Stimulated activated naive CD8-positive, alpha-beta T cell treated with anti-CD3 and anti-CD28 coated beads, Interleukin-15, Interleukin-2, amounts not matched to agents 100 ng/mL and 50 ng/mL, for 24 hours (primary cell): ENCODE measurements at regions not wholly inside any gene's neighbourhood (a gene's known extent, or its start where the extent isn't known, plus 50 kb on each side); places are given as distances from the start of the nearest gene placed in this dataset.
"Not testable (repeated sequence)": the region's sequence is repeated elsewhere in the genome, so short reads cannot be mapped to it uniquely, and the experiment has no call there.

Experiments
- H3K27ac Mint-ChIP-seq: one replicate; pipeline ENCODE4 v1.8.0; 2021; ENCODE audit warnings: mild to moderate bottlenecking, mixed read lengths
- H3K27me3 Mint-ChIP-seq: one replicate; pipeline ENCODE4 v1.8.0; 2021; ENCODE audit warnings: mixed read lengths
- H3K36me3 Mint-ChIP-seq: one replicate; pipeline ENCODE4 v1.8.0; 2021; ENCODE audit warnings: low read depth, mixed read lengths
- H3K4me1 Mint-ChIP-seq: one replicate; pipeline ENCODE4 v1.8.0; 2021; ENCODE audit warnings: low read depth, mixed read lengths
- H3K4me3 Mint-ChIP-seq: one replicate; pipeline ENCODE4 v1.8.0; 2021; ENCODE audit warnings: mild to moderate bottlenecking, mixed read lengths
- H3K9me3 Mint-ChIP-seq: one replicate; pipeline ENCODE4 v1.8.0; 2021; ENCODE audit warnings: mixed read lengths

DNA sequence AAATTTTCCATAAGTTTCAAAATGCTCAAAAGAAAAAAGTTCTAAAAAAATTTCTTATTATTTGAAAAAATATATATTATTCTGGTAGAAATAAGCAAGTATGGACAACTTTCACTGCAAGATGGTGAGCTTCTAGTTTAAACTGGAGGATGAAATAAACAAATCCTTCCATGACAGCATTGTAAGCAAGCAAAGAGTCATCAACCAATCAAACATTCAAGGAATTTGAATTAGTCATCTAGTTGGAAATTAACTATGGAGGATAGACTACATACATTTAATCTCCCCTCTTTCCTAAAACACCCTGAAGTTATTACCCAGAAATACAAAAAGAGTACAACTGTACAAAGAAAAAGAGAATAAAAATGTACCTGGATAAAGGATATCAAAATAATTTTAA lies 51.0 kb upstream of the IRX5 start:
- Mint-ChIP-seq H3K4me1 (no peaks in the 10 kb centered on the region), H3K4me3 (no peak overlapping the region), H3K27ac (no peak overlapping the region)

DNA sequence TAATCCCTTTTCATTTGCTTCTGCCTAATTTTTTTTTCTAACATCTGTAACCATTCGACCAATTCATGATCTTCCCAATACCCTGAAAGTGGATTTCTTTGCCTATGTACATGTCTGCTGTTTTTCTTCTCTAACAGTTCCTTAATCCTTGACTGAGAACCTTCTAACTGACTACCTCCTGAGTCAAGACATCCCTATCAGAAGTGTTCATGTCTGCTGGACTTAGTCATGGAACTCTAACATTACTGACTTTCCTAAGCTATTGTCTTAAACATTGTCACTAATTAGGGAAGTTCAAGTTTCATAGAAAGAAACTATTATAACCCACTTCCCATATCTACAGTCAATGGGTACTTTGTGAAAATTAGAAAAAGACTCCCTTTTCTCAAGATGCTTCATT lies 52.4 kb upstream of the IRX5 start:
- no peaks in the 10 kb centered on the region for H3K36me3 Mint-ChIP-seq
- peaks cover 15% of the 10 kb centered on the region for H3K27me3 Mint-ChIP-seq
- H3K4me1 Mint-ChIP-seq = no peaks in the 10 kb centered on the region
- no peaks in the 10 kb centered on the region for H3K9me3 Mint-ChIP-seq
- no peak overlapping the region for H3K27ac Mint-ChIP-seq
- no peak overlapping the region for H3K4me3 Mint-ChIP-seq

More for the DNA sequence above, 51.0 kb upstream of the IRX5 start:
- Mint-ChIP-seq H3K9me3 (peaks cover 7% of the 10 kb centered on the region), H3K27me3 (peaks cover 14% of the 10 kb centered on the region), H3K36me3 (no peaks in the 10 kb centered on the region)

DNA sequence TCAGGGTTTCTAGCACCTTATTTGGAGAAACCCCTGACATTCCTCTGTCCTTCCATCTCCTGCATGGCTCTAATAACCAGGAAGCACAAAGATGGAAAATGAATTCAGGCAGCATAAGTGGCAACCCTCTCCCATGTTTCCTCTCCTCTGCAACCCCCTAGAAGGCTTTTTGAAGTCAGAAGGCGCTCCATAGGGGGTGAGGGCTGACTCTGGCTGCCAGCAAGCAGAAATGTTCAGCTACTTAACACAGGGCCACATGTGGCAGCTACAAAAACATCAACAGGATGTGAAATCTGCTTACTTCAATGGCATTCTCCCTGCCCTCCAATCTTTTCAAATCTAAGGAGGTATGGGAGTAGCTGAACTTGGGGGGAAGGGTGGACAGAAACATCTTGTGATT lies 55.2 kb upstream of the IRX5 start:
- H3K4me1 Mint-ChIP-seq = no peaks in the 10 kb centered on the region
- peaks cover 10% of the 10 kb centered on the region for H3K27me3 Mint-ChIP-seq
- H3K4me3 Mint-ChIP-seq = no peak overlapping the region
- H3K36me3 Mint-ChIP-seq = no peaks in the 10 kb centered on the region
- H3K9me3 Mint-ChIP-seq = no peaks in the 10 kb centered on the region
- no peak overlapping the region for H3K27ac Mint-ChIP-seq

DNA sequence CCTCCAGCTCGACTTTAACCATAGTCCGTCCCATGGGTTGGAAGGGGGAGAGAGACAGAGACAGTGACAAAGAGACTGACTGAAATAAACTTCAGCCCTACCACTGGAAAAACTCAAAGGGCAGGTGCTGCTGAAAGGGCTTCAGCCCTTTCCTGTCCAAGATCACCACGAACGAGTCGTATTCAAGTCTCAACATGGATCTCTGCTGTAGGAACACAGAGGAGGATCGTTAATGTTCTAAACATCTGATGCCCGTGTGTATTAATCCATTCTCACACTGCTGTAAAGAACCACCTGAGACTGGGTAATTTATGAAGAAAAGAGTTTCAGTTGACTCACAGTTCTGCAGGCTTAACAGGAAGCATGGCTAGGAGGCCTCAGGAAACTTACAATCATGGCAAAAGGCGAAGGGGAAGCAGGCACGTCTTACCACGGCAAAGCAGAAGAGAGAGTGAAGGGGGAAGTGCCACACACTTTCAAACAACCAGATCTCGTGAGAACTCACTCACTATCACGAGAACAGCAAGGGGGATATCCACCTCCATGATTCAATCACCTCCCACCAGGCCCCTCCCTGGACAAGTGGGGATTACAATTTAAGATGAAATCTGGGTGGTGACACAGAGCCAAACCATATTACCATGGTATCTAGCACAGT lies 56.8 kb upstream of the IRX5 start:
- H3K4me1 Mint-ChIP-seq, H3K27me3 Mint-ChIP-seq, H3K27ac Mint-ChIP-seq, H3K4me3 Mint-ChIP-seq, H3K36me3 Mint-ChIP-seq, H3K9me3 Mint-ChIP-seq: not testable (repeated sequence)

DNA sequence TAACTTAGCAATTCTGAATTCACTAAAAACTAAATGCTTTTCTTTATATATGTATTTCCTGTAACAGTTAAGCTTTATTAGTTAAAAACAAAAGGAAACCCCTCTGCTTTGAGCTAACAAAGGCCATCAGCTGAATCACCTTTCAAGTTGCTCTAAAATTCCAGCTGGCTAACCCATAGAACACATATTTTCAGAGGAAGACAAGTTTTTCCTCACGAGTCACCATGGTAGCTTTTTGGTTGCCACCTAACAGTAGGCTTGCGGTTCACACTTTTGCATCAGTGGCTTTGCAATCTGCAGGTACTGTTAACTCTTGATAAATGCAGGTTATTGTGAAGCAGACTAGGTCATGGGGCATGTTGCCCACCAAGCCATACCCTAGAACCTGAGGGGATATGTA lies 57.6 kb upstream of the IRX5 start:
- no peaks in the 10 kb centered on the region for H3K4me1 Mint-ChIP-seq
- no peaks in the 10 kb centered on the region for H3K9me3 Mint-ChIP-seq
- H3K27ac Mint-ChIP-seq = no peak overlapping the region
- peaks cover 7% of the 10 kb centered on the region for H3K27me3 Mint-ChIP-seq
- H3K4me3 Mint-ChIP-seq = no peak overlapping the region
- H3K36me3 Mint-ChIP-seq = no peaks in the 10 kb centered on the region

DNA sequence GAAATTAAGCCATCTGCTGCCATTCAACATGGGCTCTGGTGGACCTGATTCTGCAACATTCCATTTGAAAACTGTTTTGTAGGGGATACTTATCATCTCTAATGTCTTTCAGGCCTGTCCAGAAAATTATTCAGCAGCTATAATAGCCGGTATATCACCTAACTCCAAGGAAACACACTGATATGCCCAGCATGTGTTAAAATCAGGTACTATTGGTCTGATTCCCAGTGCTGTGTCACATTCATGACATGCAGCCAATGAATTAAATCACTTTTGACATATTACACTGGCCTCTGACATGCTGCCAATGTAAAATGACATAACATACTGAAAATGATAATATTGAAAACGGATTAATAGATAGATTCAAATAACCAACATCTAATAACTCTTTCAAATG lies 60.5 kb upstream of the IRX5 start:
- Mint-ChIP-seq H3K4me3 (no peak overlapping the region), H3K36me3 (no peaks in the 10 kb centered on the region), H3K27me3 (peaks cover 6% of the 10 kb centered on the region), H3K27ac (no peak overlapping the region), H3K4me1 (no peaks in the 10 kb centered on the region), H3K9me3 (no peaks in the 10 kb centered on the region)

DNA sequence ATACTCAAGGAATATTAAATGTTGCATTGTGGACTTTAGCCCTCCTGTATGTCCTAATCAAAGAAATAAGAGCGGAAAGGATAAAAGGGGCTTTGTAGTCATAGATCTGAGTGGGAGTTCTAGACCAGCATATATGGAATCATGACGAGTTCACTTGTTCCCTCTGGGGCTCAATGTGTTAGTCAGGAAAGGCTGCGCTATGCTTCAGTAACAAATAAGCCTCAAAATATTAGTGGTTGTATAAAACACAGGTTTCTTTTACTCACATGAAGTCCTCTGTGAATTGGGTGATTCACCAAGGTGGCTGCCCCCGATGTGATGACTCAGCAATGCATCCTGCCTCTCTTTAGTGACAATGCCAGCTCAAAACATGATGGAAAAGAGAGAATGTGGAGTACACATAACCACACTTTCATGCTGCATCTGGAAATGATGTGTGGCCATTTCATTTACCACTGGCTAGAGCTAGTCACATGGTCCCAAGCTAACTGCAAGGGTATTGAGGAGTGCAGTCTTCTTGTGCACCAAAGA lies 63.3 kb upstream of the IRX5 start:
- Mint-ChIP-seq H3K4me3 (no peak overlapping the region), H3K4me1 (no peaks in the 10 kb centered on the region), H3K9me3 (no peaks in the 10 kb centered on the region), H3K27ac (no peak overlapping the region), H3K36me3 (no peaks in the 10 kb centered on the region), H3K27me3 (peaks cover 5% of the 10 kb centered on the region)

DNA sequence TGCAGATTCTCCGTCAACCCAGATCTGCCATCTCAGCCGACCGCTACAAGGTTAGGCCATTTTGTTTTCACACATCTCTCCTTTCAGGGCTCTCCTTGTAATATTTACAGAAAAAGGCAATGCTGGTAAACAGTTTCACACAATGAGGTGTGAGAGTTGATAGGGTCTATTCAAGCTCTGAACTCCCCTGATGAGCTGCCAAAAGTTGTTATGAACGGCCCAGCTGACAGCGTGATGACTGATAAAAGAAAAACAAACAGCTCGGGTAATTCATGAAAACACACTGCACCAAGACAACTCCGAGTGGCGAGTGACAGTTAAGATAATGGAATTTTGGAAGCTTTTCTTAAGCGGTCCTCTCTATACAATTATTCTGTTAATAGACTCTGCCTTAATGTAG lies 68.1 kb upstream of the IRX5 start:
- no peaks in the 10 kb centered on the region for H3K4me1 Mint-ChIP-seq
- no peaks in the 10 kb centered on the region for H3K9me3 Mint-ChIP-seq
- H3K4me3 Mint-ChIP-seq = no peak overlapping the region
- H3K27ac Mint-ChIP-seq = no peak overlapping the region
- peaks cover 5% of the 10 kb centered on the region for H3K27me3 Mint-ChIP-seq
- no peaks in the 10 kb centered on the region for H3K36me3 Mint-ChIP-seq

DNA sequence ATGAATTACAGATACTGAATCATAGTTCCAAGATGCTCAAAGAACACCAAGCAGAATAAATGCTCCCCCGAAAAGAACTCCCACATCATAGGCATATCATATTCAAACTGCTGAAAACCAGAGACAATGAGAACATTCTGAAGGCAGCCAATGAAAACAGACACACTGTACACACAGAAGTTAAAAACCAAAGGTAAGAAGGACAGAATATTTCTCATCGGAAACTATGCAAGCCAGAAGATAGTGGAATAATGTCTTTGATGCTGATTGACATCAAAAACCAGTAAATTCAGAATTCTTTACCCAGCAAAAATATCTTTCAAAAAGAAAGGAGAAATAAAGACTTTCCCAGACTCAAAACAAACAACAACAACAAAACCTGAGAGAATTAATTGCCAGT lies 73.8 kb upstream of the IRX5 start:
- H3K9me3 Mint-ChIP-seq = no peaks in the 10 kb centered on the region
- no peaks in the 10 kb centered on the region for H3K4me1 Mint-ChIP-seq
- H3K36me3 Mint-ChIP-seq = no peaks in the 10 kb centered on the region
- H3K4me3 Mint-ChIP-seq = no peak overlapping the region
- H3K27ac Mint-ChIP-seq = no peak overlapping the region
- H3K27me3 Mint-ChIP-seq = peaks cover 4% of the 10 kb centered on the region

DNA sequence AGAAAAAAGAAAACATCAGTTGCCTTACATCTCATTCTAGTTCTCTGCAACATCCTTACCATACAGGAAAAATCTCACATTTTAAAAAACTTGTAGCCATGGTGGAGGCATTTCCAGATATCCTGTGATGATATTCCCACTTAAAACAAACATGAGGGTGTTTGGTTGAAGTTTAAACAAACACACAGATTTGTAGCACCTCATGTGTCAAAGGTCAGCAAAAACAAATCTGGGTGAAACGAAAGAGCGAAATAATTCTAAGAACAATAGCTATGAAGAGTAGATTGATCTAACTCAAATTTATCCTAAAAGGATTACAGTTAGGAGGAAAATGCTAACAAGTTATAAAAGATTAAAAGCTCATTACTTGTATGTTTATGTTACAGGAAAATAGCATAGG lies 83.1 kb upstream of the IRX5 start:
- no peak overlapping the region for H3K27ac Mint-ChIP-seq
- no peak overlapping the region for H3K4me3 Mint-ChIP-seq
- H3K36me3 Mint-ChIP-seq = no peaks in the 10 kb centered on the region
- H3K27me3 Mint-ChIP-seq = peaks cover 4% of the 10 kb centered on the region
- no peaks in the 10 kb centered on the region for H3K4me1 Mint-ChIP-seq
- peaks cover 7% of the 10 kb centered on the region for H3K9me3 Mint-ChIP-seq

DNA sequence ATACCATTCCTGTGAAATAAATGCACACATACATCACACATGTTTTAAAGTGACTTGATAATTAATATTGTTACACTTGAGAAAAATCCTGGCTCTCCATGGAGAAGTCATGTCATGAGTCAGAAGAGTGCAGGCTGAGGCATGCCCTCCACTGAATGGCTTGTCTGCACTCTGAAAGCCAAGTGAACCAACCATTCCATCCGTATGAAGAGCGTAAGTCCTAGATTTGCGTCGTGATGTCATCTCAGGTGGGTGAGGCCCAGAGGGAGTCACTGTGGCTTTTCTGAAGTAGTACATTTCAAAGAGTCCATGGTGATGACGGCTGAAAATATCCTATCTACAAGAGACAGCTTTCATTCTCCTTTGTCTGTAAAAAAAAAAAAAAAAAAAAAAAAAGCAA lies 83.5 kb upstream of the IRX5 start:
- peaks cover 8% of the 10 kb centered on the region for H3K9me3 Mint-ChIP-seq
- no peaks in the 10 kb centered on the region for H3K36me3 Mint-ChIP-seq
- H3K4me1 Mint-ChIP-seq = no peaks in the 10 kb centered on the region
- peaks cover 3% of the 10 kb centered on the region for H3K27me3 Mint-ChIP-seq
- no peak overlapping the region for H3K27ac Mint-ChIP-seq
- H3K4me3 Mint-ChIP-seq = no peak overlapping the region

DNA sequence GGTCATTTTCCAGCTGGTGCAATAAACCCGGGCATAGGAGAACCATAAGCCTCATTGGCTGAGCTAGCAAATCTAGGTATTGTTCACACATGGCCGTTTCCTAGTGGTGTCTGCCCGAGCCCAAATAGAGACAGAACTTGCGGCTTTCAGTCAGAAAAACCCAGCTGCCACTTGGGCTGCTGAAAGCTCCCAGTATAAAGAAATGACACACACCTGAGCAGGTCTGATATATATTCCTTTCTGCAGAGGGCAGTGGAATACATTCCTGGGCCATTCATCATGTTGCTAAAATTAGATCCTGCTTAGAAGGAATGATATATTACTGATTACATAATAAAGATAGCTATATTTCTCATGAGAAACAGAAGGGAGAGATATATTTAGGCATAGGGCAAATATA lies 83.9 kb upstream of the IRX5 start:
- H3K4me1 Mint-ChIP-seq = no peaks in the 10 kb centered on the region
- no peak overlapping the region for H3K4me3 Mint-ChIP-seq
- H3K27me3 Mint-ChIP-seq = no peaks in the 10 kb centered on the region

DNA sequence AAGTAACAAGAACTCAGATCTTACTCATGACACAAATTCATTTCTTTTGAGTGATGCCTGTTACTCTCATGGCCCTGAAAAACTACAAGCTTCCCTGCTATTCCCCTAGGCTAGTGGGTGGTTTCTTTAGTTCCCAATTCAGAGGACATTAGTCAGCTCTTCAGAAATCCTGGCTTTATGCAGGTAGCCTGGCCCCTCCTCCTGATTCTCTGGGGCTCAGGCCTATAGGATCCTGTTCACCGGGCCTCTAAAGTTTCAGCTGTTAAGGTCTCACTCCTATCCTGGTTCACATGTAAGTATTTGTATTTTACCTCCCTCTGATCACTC lies 87.3 kb upstream of the IRX5 start:
- Mint-ChIP-seq H3K27ac (no peak overlapping the region), H3K9me3 (peaks cover 12% of the 10 kb centered on the region), H3K27me3 (no peaks in the 10 kb centered on the region), H3K4me3 (no peak overlapping the region), H3K36me3 (no peaks in the 10 kb centered on the region), H3K4me1 (no peaks in the 10 kb centered on the region)

More for the DNA sequence above, 83.9 kb upstream of the IRX5 start:
- no peak overlapping the region for H3K27ac Mint-ChIP-seq
- H3K9me3 Mint-ChIP-seq = peaks cover 8% of the 10 kb centered on the region
- no peaks in the 10 kb centered on the region for H3K36me3 Mint-ChIP-seq

DNA sequence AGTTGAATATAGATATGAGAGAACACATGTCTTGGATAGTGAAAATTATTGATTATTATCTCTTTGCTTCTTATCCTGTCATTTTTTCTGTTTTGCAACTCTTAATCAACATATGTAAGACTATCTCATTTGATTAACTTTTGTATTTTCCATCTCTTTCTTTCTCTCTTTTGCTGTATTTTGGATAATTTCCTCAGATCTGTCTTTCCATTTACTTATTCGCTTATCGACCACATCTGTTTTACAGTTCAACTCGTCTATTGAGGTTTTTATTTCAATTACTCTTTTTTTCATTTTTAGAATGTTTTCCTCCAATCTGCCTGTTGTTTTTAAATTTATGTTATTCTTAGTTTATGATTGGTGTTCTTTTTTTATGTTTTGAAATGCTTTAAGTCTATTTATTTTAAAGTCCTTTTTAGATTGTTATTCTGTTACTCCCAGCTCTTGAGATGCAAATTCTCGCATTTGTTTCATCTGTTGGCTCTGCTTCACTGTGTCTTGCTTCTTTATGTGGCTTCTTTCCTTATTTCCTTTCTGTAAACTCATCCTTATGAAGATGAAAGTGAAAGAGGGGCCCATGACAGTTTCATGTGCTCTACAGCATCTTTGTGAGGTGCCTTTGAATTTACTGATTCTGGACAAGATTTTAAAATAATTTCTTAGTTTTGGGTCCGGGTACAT lies 87.8 kb upstream of the IRX5 start:
- no peaks in the 10 kb centered on the region for H3K27me3 Mint-ChIP-seq
- no peak overlapping the region for H3K4me3 Mint-ChIP-seq
- H3K4me1 Mint-ChIP-seq = no peaks in the 10 kb centered on the region
- H3K36me3 Mint-ChIP-seq = no peaks in the 10 kb centered on the region
- H3K27ac Mint-ChIP-seq = no peak overlapping the region
- H3K9me3 Mint-ChIP-seq = peaks cover 12% of the 10 kb centered on the region

DNA sequence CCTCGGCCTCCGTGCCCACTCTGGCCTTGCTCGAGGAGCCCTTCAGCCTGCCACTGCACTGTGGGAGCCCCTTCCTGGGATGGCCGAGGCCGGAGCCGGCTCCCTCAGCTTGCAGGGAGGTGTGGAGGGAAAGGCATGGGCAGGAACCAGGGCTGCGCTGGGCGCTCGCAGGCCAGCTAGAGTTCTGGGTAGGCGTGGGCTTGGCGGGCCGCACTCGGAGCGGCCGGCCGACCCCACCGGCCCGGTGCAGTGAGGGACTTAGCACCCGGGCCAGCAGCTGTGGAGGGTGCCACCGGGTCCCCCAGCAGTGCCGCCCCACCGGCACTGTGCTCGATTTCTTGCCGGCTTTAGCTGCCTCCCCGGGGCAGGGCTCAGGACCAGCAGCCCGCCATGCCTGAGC lies 101.0 kb upstream of the IRX5 start:
- no peak overlapping the region for H3K4me3 Mint-ChIP-seq
- H3K9me3 Mint-ChIP-seq = peaks cover 18% of the 10 kb centered on the region
- no peak overlapping the region for H3K27ac Mint-ChIP-seq
- no peaks in the 10 kb centered on the region for H3K4me1 Mint-ChIP-seq
- peaks cover 3% of the 10 kb centered on the region for H3K27me3 Mint-ChIP-seq
- H3K36me3 Mint-ChIP-seq = peaks cover 3% of the 10 kb centered on the region

DNA sequence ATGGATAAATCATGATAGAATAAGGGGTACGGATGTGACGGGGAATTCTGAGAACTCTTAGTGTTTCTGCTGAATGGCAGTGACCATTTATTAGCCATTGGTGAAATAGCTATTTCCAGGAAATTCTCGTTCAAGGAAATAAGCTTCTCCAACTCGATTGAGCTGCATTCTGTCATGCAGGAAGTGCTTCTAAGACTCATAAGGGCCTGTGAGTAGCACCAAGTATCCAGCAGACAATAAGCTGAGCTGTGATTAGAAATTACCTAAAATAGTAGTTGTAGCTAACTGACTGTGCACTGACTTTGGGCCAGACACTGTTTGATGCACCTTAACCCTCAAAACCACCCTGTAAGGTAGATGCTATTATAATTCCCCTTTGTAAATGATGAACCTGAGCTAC lies 107.8 kb upstream of the IRX5 start:
- Mint-ChIP-seq H3K27me3 (peaks cover 7% of the 10 kb centered on the region), H3K36me3 (no peaks in the 10 kb centered on the region), H3K27ac (no peak overlapping the region), H3K4me1 (no peaks in the 10 kb centered on the region), H3K9me3 (peaks cover 12% of the 10 kb centered on the region), H3K4me3 (no peak overlapping the region)
